GM18907 (cell line): ENCODE measurements at regions not wholly inside any gene's neighbourhood (a gene's known extent, or its start where the extent isn't known, plus 50 kb on each side); places are given as distances from the start of the nearest gene placed in this dataset.

Experiments
- ATAC-seq: cut with Tn5 transposase; IDR thresholded peaks from one replicate; pipeline ENCODE4 v1.9.1; 2021; ENCODE audit warnings: mild to moderate bottlenecking, moderate library complexity; ENCODE audit not compliant: unreplicated experiment

DNA sequence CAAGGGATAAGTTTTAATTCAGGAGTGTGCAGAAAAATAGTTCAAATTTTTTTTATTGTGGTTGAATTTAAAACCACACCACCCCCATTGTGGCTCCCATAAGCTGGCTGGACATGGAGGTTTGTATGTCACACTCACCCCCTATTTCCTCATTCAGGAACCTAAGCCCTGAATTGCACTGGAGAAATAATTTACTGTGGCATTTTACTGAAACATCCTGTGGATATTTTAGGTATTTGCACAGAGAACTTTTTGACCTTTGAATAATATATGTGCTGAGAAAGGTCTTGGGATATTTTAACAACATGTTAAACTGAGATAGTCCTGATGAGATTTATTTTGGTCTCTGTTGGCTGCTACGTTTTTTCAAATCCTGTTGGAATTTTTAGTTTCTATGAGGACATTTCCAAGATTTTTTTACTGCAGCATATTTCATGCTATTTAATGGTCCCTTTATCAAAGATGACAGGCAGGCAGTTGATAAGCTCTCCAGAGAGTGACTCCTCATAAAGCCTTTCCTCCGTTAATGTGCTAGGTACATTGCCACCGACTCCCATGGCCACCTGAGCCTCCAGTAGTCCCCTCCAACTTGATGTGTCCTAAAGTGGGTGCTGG, 51.2 kb upstream of the PALM2AKAP2 start:
- no peak for ATAC-seq

DNA sequence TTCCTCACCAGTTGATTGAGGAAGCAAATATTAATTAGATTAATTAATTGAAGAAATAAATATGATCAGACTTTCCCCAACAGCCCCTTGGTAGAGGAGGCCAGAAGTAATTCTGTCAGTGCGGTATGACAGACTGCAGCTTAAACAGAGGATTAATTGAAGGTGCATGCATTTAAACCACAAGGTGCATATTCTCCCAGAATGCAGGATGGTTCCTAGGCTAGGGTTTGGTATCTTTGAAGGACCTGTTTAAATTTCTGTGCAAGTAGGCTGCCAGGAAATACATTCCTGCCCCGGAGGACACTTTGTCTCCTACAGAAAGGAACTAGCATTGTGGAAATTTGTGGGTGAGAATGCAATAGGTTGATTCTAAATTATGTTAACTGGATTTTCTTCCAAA, 50.5 kb upstream of the PALM2AKAP2 start:
- no peak for ATAC-seq
